Ovary (tissue), 3 donors: ENCODE measurements at regions not wholly inside any gene's neighbourhood (a gene's known extent, or its start where the extent isn't known, plus 50 kb on each side); places are given as distances from the start of the nearest gene placed in this dataset.

Experiments used
- CTCF ChIP-seq, 3 donors: fragments of 450-650 bp in 2 of 3; fragments of 200-600 bp in 1 of 3; IDR thresholded peaks; one replicate each; pipeline versions ENCODE4 v1.5.1 to v1.8.0; 2016 to 2022; ENCODE audit warnings: antibody characterized with exemption in 3 of 3, mild to moderate bottlenecking in 1 of 3
- EP300 ChIP-seq: sonication (generic); formaldehyde crosslinking; IDR thresholded peaks from one replicate; pipeline ENCODE4 v1.6.1; 2017; ENCODE audit warnings: antibody characterized with exemption
- POLR2A ChIP-seq: fragments of 450-650 bp; IDR thresholded peaks from one replicate; pipeline ENCODE4 v1.6.1; 2017; ENCODE audit warnings: antibody characterized with exemption, mild to moderate bottlenecking, moderate library complexity
- donor health status: DM: no; HTN: no; CAD: no.

DNA sequence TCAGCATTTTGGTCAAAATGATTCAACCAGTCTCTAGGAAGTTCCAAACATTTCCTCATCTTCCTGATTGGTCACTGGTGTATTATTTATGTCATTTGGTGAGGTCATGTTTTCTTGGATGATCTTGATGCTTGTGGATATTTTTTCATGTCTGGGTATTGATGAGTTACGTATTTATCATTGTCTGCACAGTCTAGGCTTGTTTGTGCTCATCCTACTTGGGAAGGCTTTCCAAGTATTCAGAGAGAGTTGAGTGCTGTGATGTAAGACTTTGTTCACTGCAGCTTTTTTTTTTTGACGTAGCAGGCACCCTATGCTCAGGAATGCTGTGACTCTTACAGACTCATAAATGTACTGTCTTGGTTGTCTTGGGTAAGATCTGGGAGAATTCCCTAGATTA lies 509.5 kb downstream of the SLITRK1 start:
- no peak for TF ChIP-seq POLR2A
- no peak for TF ChIP-seq CTCF (IDR thresholded peaks at IDR 0.05)
- no peak for TF ChIP-seq EP300
